Fibroblast of lung (primary cell): ENCODE measurements at regions not wholly inside any gene's neighbourhood (a gene's known extent, or its start where the extent isn't known, plus 50 kb on each side); places are given as distances from the start of the nearest gene placed in this dataset.

Experiments
- DNase-seq, 2 donors: peaks; one replicate each; pipeline versions ENCODE4 v3.0.0 to v3.0.0-alpha.2; 2010; ENCODE audit warnings: low read depth in 2 of 2
- H2AFZ ChIP-seq: 2 replicates; pipeline ENCODE4 v1.5.1; 2012; ENCODE audit warnings: low read length, control low read depth, inconsistent platforms
- H3K27ac ChIP-seq: 2 replicates; pipeline ENCODE4 v1.5.1; 2011; ENCODE audit warnings: low read length, control low read depth; ENCODE audit not compliant: insufficient read depth
- H3K27me3 ChIP-seq: 2 replicates; pipeline ENCODE4 v1.5.1; 2011; ENCODE audit warnings: mild to moderate bottlenecking, low read length; ENCODE audit not compliant: control insufficient read depth, insufficient read depth
- H3K36me3 ChIP-seq: 2 replicates; pipeline ENCODE4 v1.5.1; 2011; ENCODE audit warnings: low read length; ENCODE audit not compliant: control insufficient read depth, insufficient read depth
- H3K4me1 ChIP-seq: 2 replicates; pipeline ENCODE4 v1.5.1; 2011; ENCODE audit warnings: low read length; ENCODE audit not compliant: control insufficient read depth, insufficient read depth; ENCODE audit errors: extremely low read depth
- H3K4me2 ChIP-seq: 2 replicates; pipeline ENCODE4 v1.5.1; 2011; ENCODE audit warnings: low read length, control low read depth; ENCODE audit not compliant: insufficient read depth; ENCODE audit errors: extremely low read depth
- H3K4me3 ChIP-seq, 4 experiments: fragments of 200-600 bp in 1 of 4; sonication (generic) in 1 of 4; replicated peaks in 1 of 4; 2 replicates each; pipeline ENCODE4 v1.5.1; 2011 to 2016; ENCODE audit warnings: low read length in 4 of 4, low read depth in 3 of 4, mild to moderate bottlenecking in 3 of 4, control low read depth in 2 of 4, inconsistent platforms in 1 of 4, mixed read lengths in 1 of 4; ENCODE audit not compliant: insufficient read depth in 1 of 4; ENCODE audit errors: control extremely low read depth in 1 of 4
- H3K79me2 ChIP-seq: 2 replicates; pipeline ENCODE4 v1.5.1; 2012; ENCODE audit warnings: mild to moderate bottlenecking, low read length, inconsistent platforms; ENCODE audit not compliant: control insufficient read depth, insufficient read depth
- H3K9ac ChIP-seq: 2 replicates; pipeline ENCODE4 v1.5.1; 2011; ENCODE audit warnings: mild to moderate bottlenecking, low read length, control low read depth; ENCODE audit not compliant: insufficient read depth
- H3K9me3 ChIP-seq: 2 replicates; pipeline ENCODE4 v1.5.1; 2012; ENCODE audit warnings: low read depth, low read length; ENCODE audit not compliant: control insufficient read depth, insufficient read depth
- H4K20me1 ChIP-seq: 2 replicates; pipeline ENCODE4 v1.5.1; 2011; ENCODE audit warnings: low read length; ENCODE audit not compliant: control insufficient read depth, insufficient read depth; ENCODE audit errors: extremely low read depth
- EZH2 ChIP-seq: IDR thresholded peaks from 2 replicates; pipeline ENCODE4 v1.5.1; 2012; ENCODE audit warnings: low read length, control low read depth, mild to moderate bottlenecking; ENCODE audit errors: missing control alignments
- TF ChIP-seq, protein P1 (sequence below), 2 donors: IDR thresholded peaks in 1 of 2; conservative IDR thresholded peaks in 1 of 2; 1 replicate in 1 of 2; 2 replicates in 1 of 2; pipeline ENCODE4 v1.5.1; 2011 to 2012; ENCODE audit warnings: low read length in 2 of 2, control low read depth in 1 of 2, inconsistent platforms in 1 of 2, low read depth in 1 of 2, mild to moderate bottlenecking in 1 of 2

- Histone ChIP-seq H3K4me3 (no peak overlapping the region), H3K79me2 (no peaks in the 10 kb centered on the region), H3K9me3 (no peaks in the 10 kb centered on the region), H3K4me1 (no peaks in the 10 kb centered on the region), H3K27ac (no peak overlapping the region), H3K36me3 (no peaks in the 10 kb centered on the region), H3K4me2 (no peak overlapping the region), H2AFZ (no peak overlapping the region), H3K9ac (no peak overlapping the region), H3K27me3 (no peaks in the 10 kb centered on the region), H4K20me1 (no peaks in the 10 kb centered on the region)
- TF ChIP-seq, protein P1, sequence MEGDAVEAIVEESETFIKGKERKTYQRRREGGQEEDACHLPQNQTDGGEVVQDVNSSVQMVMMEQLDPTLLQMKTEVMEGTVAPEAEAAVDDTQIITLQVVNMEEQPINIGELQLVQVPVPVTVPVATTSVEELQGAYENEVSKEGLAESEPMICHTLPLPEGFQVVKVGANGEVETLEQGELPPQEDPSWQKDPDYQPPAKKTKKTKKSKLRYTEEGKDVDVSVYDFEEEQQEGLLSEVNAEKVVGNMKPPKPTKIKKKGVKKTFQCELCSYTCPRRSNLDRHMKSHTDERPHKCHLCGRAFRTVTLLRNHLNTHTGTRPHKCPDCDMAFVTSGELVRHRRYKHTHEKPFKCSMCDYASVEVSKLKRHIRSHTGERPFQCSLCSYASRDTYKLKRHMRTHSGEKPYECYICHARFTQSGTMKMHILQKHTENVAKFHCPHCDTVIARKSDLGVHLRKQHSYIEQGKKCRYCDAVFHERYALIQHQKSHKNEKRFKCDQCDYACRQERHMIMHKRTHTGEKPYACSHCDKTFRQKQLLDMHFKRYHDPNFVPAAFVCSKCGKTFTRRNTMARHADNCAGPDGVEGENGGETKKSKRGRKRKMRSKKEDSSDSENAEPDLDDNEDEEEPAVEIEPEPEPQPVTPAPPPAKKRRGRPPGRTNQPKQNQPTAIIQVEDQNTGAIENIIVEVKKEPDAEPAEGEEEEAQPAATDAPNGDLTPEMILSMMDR (conservative IDR thresholded peaks at IDR 0.05 in 1 of 2, IDR thresholded peaks at IDR 0.05 in 1 of 2; ENCODE audit: low read depth in 1 of 2, low read length in 2 of 2), result no peak
- no peak for TF ChIP-seq EZH2
- DNase-seq, result no peak
Measured at GRCh38 chr2:118473846-118474540, 373.5 kb downstream of the EN1 start.

DNA sequence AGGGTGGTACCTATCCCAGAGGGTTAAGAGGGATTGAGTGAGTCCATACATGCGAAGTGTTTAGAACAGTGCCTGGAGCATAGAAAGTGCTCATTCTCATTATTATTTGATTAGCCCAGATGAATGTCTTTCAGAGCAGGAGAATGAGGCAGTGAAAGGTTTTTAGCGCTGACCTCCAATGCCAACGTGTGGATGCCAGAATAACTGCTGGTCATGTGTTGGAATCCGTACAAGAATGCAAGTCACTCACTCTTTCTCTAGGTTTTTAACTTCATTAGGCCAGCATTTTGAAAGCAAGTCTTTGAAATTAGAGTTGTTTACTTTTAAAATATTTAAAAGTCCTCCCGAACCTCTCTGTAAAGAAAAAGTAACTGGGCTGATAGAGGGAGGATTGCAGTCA, 374.2 kb downstream of the EN1 start:
- no peak overlapping the region for H3K4me3 ChIP-seq
- no peaks in the 10 kb centered on the region for H3K9me3 ChIP-seq
- TF ChIP-seq, protein P1 (conservative IDR thresholded peaks at IDR 0.05 in 1 of 2, IDR thresholded peaks at IDR 0.05 in 1 of 2; ENCODE audit: low read depth in 1 of 2, low read length in 2 of 2), result no peak
- TF ChIP-seq EZH2, result no peak
- no peaks in the 10 kb centered on the region for H3K36me3 ChIP-seq
- H2AFZ ChIP-seq, result no peak overlapping the region
- DNase-seq, result peak in 1 of 2 donors; percentile 3
- no peaks in the 10 kb centered on the region for H3K79me2 ChIP-seq
- H3K4me2 ChIP-seq, result no peak overlapping the region
- H3K27me3 ChIP-seq, result no peaks in the 10 kb centered on the region
- H3K4me1 ChIP-seq, result no peaks in the 10 kb centered on the region
- H3K27ac ChIP-seq, result no peak overlapping the region
- H4K20me1 ChIP-seq, result no peaks in the 10 kb centered on the region
- H3K9ac ChIP-seq, result no peak overlapping the region

GRCh38 chr2:118470297-118470696, 377.2 kb downstream of the EN1 start:
- Histone ChIP-seq H3K27ac (no peak overlapping the region), H3K79me2 (no peaks in the 10 kb centered on the region), H4K20me1 (no peaks in the 10 kb centered on the region), H3K36me3 (no peaks in the 10 kb centered on the region), H3K4me1 (no peaks in the 10 kb centered on the region), H2AFZ (no peak overlapping the region), H3K9ac (no peak overlapping the region), H3K9me3 (no peaks in the 10 kb centered on the region), H3K27me3 (no peaks in the 10 kb centered on the region), H3K4me3 (no peak overlapping the region), H3K4me2 (no peak overlapping the region)
- TF ChIP-seq, protein P1 (conservative IDR thresholded peaks at IDR 0.05 in 1 of 2, IDR thresholded peaks at IDR 0.05 in 1 of 2; ENCODE audit: low read depth in 1 of 2, low read length in 2 of 2), result no peak
- no peak for TF ChIP-seq EZH2
- no peak for DNase-seq
